ENCODE measurements at regions not wholly inside any gene's neighbourhood (a gene's known extent, or its start where the extent isn't known, plus 50 kb on each side); places are given as distances from the start of the nearest gene placed in this dataset.

GRCh38 chr3:107884028-107884427, 206.8 kb downstream of the CD47 start:
- TF ChIP-seq POLR2AphosphoS5 (IDR thresholded peaks at IDR 0.05; ENCODE audit: insufficient read depth in 1 of 2, low read depth in 1 of 2): no peak
- TF ChIP-seq, protein P1, sequence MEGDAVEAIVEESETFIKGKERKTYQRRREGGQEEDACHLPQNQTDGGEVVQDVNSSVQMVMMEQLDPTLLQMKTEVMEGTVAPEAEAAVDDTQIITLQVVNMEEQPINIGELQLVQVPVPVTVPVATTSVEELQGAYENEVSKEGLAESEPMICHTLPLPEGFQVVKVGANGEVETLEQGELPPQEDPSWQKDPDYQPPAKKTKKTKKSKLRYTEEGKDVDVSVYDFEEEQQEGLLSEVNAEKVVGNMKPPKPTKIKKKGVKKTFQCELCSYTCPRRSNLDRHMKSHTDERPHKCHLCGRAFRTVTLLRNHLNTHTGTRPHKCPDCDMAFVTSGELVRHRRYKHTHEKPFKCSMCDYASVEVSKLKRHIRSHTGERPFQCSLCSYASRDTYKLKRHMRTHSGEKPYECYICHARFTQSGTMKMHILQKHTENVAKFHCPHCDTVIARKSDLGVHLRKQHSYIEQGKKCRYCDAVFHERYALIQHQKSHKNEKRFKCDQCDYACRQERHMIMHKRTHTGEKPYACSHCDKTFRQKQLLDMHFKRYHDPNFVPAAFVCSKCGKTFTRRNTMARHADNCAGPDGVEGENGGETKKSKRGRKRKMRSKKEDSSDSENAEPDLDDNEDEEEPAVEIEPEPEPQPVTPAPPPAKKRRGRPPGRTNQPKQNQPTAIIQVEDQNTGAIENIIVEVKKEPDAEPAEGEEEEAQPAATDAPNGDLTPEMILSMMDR (IDR thresholded peaks at IDR 0.05): no peak
- no peak for TF ChIP-seq POLR2A (IDR thresholded peaks at IDR 0.05)
- no peak for DNase-seq (ENCODE audit: extremely low spot score in 2 of 2)
- no peak overlapping the region for H3K27ac ChIP-seq
- H3K27me3 ChIP-seq: no peaks in the 10 kb centered on the region
- H3K9me3 ChIP-seq: no peaks in the 10 kb centered on the region
- no peaks in the 10 kb centered on the region for H3K36me3 ChIP-seq
- intact Hi-C loops (cut with DNase I): no loop called here
- H3K4me1 ChIP-seq: no peaks in the 10 kb centered on the region
- no peak overlapping the region for H3K4me3 ChIP-seq

GRCh38 chr3:107882881-107883280, 207.9 kb downstream of the CD47 start:
- no peak for DNase-seq (ENCODE audit: extremely low spot score in 2 of 2)
- Histone ChIP-seq H3K36me3 (no peaks in the 10 kb centered on the region), H3K4me3 (no peak overlapping the region), H3K9me3 (no peaks in the 10 kb centered on the region), H3K27me3 (no peaks in the 10 kb centered on the region), H3K27ac (no peak overlapping the region), H3K4me1 (no peaks in the 10 kb centered on the region)
- intact Hi-C loops (cut with DNase I): no loop called here
- TF ChIP-seq POLR2A (IDR thresholded peaks at IDR 0.05) (no peak), POLR2AphosphoS5 (IDR thresholded peaks at IDR 0.05; ENCODE audit: insufficient read depth in 1 of 2, low read depth in 1 of 2) (no peak)
- TF ChIP-seq, protein P1 (IDR thresholded peaks at IDR 0.05): no peak

- H3K4me3 ChIP-seq: no peak overlapping the region
- no peaks in the 10 kb centered on the region for H3K27me3 ChIP-seq
- intact Hi-C loops (cut with DNase I): no loop called here
- no peaks in the 10 kb centered on the region for H3K9me3 ChIP-seq
- H3K27ac ChIP-seq: no peak overlapping the region
- no peaks in the 10 kb centered on the region for H3K4me1 ChIP-seq
- H3K36me3 ChIP-seq: no peaks in the 10 kb centered on the region
- no peak for DNase-seq (ENCODE audit: extremely low spot score in 2 of 2)
- TF ChIP-seq POLR2AphosphoS5 (IDR thresholded peaks at IDR 0.05; ENCODE audit: insufficient read depth in 1 of 2, low read depth in 1 of 2) (no peak), POLR2A (IDR thresholded peaks at IDR 0.05) (no peak)
- TF ChIP-seq, protein P1 (IDR thresholded peaks at IDR 0.05): no peak
These were observed 208.6 kb downstream of the CD47 start for GRCh38 chr3:107882261-107882660.

- TF ChIP-seq POLR2AphosphoS5 (IDR thresholded peaks at IDR 0.05; ENCODE audit: insufficient read depth in 1 of 2, low read depth in 1 of 2) (no peak), POLR2A (IDR thresholded peaks at IDR 0.05) (no peak)
- TF ChIP-seq, protein P1 (IDR thresholded peaks at IDR 0.05): no peak
- no peaks in the 10 kb centered on the region for H3K27me3 ChIP-seq
- no peak overlapping the region for H3K27ac ChIP-seq
- no peaks in the 10 kb centered on the region for H3K4me1 ChIP-seq
- H3K9me3 ChIP-seq: no peaks in the 10 kb centered on the region
- no peaks in the 10 kb centered on the region for H3K36me3 ChIP-seq
- no peak overlapping the region for H3K4me3 ChIP-seq
- DNase-seq (ENCODE audit: extremely low spot score in 2 of 2): no peak
- intact Hi-C loops (cut with DNase I): no loop called here
These were observed 209.3 kb downstream of the CD47 start for GRCh38 chr3:107881509-107881908.

- no peaks in the 10 kb centered on the region for H3K36me3 ChIP-seq
- intact Hi-C loops (cut with DNase I): no loop called here
- H3K27me3 ChIP-seq: no peaks in the 10 kb centered on the region
These were observed 210.1 kb downstream of the CD47 start for GRCh38 chr3:107880702-107881101.

More at GRCh38 chr3:107880702-107881101, 210.1 kb downstream of the CD47 start:
- Histone ChIP-seq H3K4me3 (no peak overlapping the region), H3K9me3 (no peaks in the 10 kb centered on the region), H3K4me1 (no peaks in the 10 kb centered on the region), H3K27ac (no peak overlapping the region)
- DNase-seq (ENCODE audit: extremely low spot score in 2 of 2): no peak
- TF ChIP-seq POLR2AphosphoS5 (IDR thresholded peaks at IDR 0.05; ENCODE audit: insufficient read depth in 1 of 2, low read depth in 1 of 2): no peak
- TF ChIP-seq POLR2A (IDR thresholded peaks at IDR 0.05): no peak
- TF ChIP-seq, protein P1 (IDR thresholded peaks at IDR 0.05): no peak
